ENCODE measurements at regions not wholly inside any gene's neighbourhood (a gene's known extent, or its start where the extent isn't known, plus 50 kb on each side); places are given as distances from the start of the nearest gene placed in this dataset.

- no peak for TF ChIP-seq CTCF (conservative IDR thresholded peaks at IDR 0.05; ENCODE audit: low read depth in 2 of 2)
- no peak for TF ChIP-seq POLR2AphosphoS5 (IDR thresholded peaks at IDR 0.05; ENCODE audit: low read depth)
- TF ChIP-seq NANOG (IDR thresholded peaks at IDR 0.05; ENCODE audit: borderline replicate concordance) = no peak
- TF ChIP-seq EZH2phosphoT487 (IDR thresholded peaks at IDR 0.05; ENCODE audit: unreplicated experiment) = no peak
- TF ChIP-seq, protein P1, sequence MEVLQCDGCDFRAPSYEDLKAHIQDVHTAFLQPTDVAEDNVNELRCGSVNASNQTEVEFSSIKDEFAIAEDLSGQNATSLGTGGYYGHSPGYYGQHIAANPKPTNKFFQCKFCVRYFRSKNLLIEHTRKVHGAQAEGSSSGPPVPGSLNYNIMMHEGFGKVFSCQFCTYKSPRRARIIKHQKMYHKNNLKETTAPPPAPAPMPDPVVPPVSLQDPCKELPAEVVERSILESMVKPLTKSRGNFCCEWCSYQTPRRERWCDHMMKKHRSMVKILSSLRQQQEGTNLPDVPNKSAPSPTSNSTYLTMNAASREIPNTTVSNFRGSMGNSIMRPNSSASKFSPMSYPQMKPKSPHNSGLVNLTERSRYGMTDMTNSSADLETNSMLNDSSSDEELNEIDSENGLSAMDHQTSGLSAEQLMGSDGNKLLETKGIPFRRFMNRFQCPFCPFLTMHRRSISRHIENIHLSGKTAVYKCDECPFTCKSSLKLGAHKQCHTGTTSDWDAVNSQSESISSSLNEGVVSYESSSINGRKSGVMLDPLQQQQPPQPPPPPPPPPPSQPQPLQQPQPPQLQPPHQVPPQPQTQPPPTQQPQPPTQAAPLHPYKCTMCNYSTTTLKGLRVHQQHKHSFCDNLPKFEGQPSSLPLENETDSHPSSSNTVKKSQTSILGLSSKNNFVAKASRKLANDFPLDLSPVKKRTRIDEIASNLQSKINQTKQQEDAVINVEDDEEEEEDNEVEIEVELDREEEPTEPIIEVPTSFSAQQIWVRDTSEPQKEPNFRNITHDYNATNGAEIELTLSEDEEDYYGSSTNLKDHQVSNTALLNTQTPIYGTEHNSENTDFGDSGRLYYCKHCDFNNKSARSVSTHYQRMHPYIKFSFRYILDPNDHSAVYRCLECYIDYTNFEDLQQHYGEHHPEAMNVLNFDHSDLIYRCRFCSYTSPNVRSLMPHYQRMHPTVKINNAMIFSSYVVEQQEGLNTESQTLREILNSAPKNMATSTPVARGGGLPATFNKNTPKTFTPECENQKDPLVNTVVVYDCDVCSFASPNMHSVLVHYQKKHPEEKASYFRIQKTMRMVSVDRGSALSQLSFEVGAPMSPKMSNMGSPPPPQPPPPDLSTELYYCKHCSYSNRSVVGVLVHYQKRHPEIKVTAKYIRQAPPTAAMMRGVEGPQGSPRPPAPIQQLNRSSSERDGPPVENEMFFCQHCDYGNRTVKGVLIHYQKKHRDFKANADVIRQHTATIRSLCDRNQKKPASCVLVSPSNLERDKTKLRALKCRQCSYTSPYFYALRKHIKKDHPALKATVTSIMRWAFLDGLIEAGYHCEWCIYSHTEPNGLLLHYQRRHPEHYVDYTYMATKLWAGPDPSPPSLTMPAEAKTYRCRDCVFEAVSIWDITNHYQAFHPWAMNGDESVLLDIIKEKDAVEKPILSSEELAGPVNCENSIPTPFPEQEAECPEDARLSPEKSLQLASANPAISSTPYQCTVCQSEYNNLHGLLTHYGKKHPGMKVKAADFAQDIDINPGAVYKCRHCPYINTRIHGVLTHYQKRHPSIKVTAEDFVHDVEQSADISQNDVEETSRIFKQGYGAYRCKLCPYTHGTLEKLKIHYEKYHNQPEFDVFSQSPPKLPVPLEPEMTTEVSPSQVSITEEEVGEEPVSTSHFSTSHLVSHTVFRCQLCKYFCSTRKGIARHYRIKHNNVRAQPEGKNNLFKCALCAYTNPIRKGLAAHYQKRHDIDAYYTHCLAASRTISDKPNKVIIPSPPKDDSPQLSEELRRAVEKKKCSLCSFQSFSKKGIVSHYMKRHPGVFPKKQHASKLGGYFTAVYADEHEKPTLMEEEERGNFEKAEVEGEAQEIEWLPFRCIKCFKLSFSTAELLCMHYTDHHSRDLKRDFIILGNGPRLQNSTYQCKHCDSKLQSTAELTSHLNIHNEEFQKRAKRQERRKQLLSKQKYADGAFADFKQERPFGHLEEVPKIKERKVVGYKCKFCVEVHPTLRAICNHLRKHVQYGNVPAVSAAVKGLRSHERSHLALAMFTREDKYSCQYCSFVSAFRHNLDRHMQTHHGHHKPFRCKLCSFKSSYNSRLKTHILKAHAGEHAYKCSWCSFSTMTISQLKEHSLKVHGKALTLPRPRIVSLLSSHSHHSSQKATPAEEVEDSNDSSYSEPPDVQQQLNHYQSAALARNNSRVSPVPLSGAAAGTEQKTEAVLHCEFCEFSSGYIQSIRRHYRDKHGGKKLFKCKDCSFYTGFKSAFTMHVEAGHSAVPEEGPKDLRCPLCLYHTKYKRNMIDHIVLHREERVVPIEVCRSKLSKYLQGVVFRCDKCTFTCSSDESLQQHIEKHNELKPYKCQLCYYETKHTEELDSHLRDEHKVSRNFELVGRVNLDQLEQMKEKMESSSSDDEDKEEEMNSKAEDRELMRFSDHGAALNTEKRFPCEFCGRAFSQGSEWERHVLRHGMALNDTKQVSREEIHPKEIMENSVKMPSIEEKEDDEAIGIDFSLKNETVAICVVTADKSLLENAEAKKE (CRISPR knock-in tag; IDR thresholded peaks at IDR 0.05) = no peak
- TF ChIP-seq EZH2 (IDR thresholded peaks at IDR 0.05; ENCODE audit: low read depth, unreplicated experiment) = no peak
- TF ChIP-seq CREB1 (CRISPR knock-in tag; IDR thresholded peaks at IDR 0.05; ENCODE audit: low read depth) = no peak
- TF ChIP-seq, protein P2, sequence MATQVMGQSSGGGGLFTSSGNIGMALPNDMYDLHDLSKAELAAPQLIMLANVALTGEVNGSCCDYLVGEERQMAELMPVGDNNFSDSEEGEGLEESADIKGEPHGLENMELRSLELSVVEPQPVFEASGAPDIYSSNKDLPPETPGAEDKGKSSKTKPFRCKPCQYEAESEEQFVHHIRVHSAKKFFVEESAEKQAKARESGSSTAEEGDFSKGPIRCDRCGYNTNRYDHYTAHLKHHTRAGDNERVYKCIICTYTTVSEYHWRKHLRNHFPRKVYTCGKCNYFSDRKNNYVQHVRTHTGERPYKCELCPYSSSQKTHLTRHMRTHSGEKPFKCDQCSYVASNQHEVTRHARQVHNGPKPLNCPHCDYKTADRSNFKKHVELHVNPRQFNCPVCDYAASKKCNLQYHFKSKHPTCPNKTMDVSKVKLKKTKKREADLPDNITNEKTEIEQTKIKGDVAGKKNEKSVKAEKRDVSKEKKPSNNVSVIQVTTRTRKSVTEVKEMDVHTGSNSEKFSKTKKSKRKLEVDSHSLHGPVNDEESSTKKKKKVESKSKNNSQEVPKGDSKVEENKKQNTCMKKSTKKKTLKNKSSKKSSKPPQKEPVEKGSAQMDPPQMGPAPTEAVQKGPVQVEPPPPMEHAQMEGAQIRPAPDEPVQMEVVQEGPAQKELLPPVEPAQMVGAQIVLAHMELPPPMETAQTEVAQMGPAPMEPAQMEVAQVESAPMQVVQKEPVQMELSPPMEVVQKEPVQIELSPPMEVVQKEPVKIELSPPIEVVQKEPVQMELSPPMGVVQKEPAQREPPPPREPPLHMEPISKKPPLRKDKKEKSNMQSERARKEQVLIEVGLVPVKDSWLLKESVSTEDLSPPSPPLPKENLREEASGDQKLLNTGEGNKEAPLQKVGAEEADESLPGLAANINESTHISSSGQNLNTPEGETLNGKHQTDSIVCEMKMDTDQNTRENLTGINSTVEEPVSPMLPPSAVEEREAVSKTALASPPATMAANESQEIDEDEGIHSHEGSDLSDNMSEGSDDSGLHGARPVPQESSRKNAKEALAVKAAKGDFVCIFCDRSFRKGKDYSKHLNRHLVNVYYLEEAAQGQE (IDR thresholded peaks at IDR 0.05; ENCODE audit: unreplicated experiment) = no peak
These were observed 185.0 kb downstream of the CRPPA start for GRCh38 chr7:16236381-16236780.

Measured in GM23338 (cell line).